Osteoblast (primary cell): ENCODE measurements at regions not wholly inside any gene's neighbourhood (a gene's known extent, or its start where the extent isn't known, plus 50 kb on each side); places are given as distances from the start of the nearest gene placed in this dataset.
"Not testable (repeated sequence)": the region's sequence is repeated elsewhere in the genome, so short reads cannot be mapped to it uniquely, and the experiment has no call there.

Experiments
- DNase-seq: peaks from one replicate; pipeline ENCODE4 v3.0.0; 2011; ENCODE audit warnings: low spot score, mixed read lengths; ENCODE audit not compliant: insufficient read length; ENCODE audit errors: missing footprints
- H2AFZ ChIP-seq: 2 replicates; pipeline ENCODE4 v1.6.0; 2011; ENCODE audit warnings: mild to moderate bottlenecking, low read length
- H3K27ac ChIP-seq: 2 replicates; pipeline ENCODE4 v1.5.1; 2011; ENCODE audit warnings: mild to moderate bottlenecking, low read depth, low read length, moderate library complexity
- H3K27me3 ChIP-seq: 2 replicates; pipeline ENCODE4 v1.6.0; 2012; ENCODE audit warnings: mild to moderate bottlenecking, control low read depth, inconsistent platforms, low read length, moderate library complexity; ENCODE audit not compliant: insufficient read depth
- H3K36me3 ChIP-seq: 2 replicates; pipeline ENCODE4 v1.5.1; 2011; ENCODE audit warnings: mild to moderate bottlenecking, low read length, control low read depth, moderate library complexity; ENCODE audit not compliant: insufficient read depth
- H3K4me1 ChIP-seq: 2 replicates; pipeline ENCODE4 v1.5.1; 2011; ENCODE audit warnings: mild to moderate bottlenecking, low read length, control low read depth, moderate library complexity; ENCODE audit not compliant: insufficient read depth
- H3K4me2 ChIP-seq: 2 replicates; pipeline ENCODE4 v1.6.0; 2011; ENCODE audit warnings: mild to moderate bottlenecking, low read length; ENCODE audit not compliant: insufficient read depth
- H3K4me3 ChIP-seq: fragments of 200-600 bp; sonication (generic); 3 replicates; pipeline ENCODE4 v1.5.1; 2012; ENCODE audit warnings: mild to moderate bottlenecking, low read length, inconsistent platforms; ENCODE audit not compliant: insufficient read depth
- H3K79me2 ChIP-seq: 2 replicates; pipeline ENCODE4 v1.6.0; 2012; ENCODE audit warnings: mild to moderate bottlenecking, low read length, control low read depth, inconsistent platforms; ENCODE audit not compliant: insufficient read depth
- H3K9me3 ChIP-seq: 2 replicates; pipeline ENCODE4 v1.5.1; 2011; ENCODE audit warnings: low read depth, low read length, control low read depth
- H4K20me1 ChIP-seq: 2 replicates; pipeline ENCODE4 v1.6.0; 2012; ENCODE audit warnings: mild to moderate bottlenecking, low read length, control low read depth; ENCODE audit not compliant: insufficient read depth
- CTCF ChIP-seq: IDR thresholded peaks from 2 replicates; pipeline ENCODE4 v1.5.1; 2011; ENCODE audit warnings: mild to moderate bottlenecking, low read depth, low read length, moderate library complexity; ENCODE audit errors: extremely low read depth

- Histone ChIP-seq H4K20me1 (no peaks in the 10 kb centered on the region), H2AFZ (no peak overlapping the region), H3K36me3 (no peaks in the 10 kb centered on the region), H3K4me2 (no peak overlapping the region), H3K4me3 (no peak overlapping the region), H3K27ac (no peak overlapping the region), H3K79me2 (no peaks in the 10 kb centered on the region), H3K27me3 (no peaks in the 10 kb centered on the region), H3K4me1 (no peaks in the 10 kb centered on the region), H3K9me3 (no peaks in the 10 kb centered on the region)
- no peak for TF ChIP-seq CTCF
- no peak for DNase-seq
These were observed 174.0 kb upstream of the FOXD4L5 start for GRCh38 chr9:65458992-65459391.

- Histone ChIP-seq H3K36me3 (no peaks in the 10 kb centered on the region), H3K4me1 (no peaks in the 10 kb centered on the region), H3K4me3 (no peak overlapping the region), H3K9me3 (no peaks in the 10 kb centered on the region), H3K79me2 (no peaks in the 10 kb centered on the region), H2AFZ (no peak overlapping the region), H3K27me3 (no peaks in the 10 kb centered on the region), H4K20me1 (no peaks in the 10 kb centered on the region), H3K27ac (no peak overlapping the region), H3K4me2 (no peak overlapping the region)
- peak; percentile 49 for DNase-seq
- TF ChIP-seq CTCF = no peak
These were observed 173.5 kb upstream of the FOXD4L5 start for GRCh38 chr9:65458465-65458864.

- H3K9me3 ChIP-seq, H3K27me3 ChIP-seq, H3K36me3 ChIP-seq, DNase-seq, H2AFZ ChIP-seq, H3K4me1 ChIP-seq, H4K20me1 ChIP-seq, H3K79me2 ChIP-seq, H3K4me2 ChIP-seq, H3K4me3 ChIP-seq, H3K27ac ChIP-seq: not testable (repeated sequence)
These were observed 172.0 kb upstream of the FOXD4L5 start for GRCh38 chr9:65456991-65457390.

GRCh38 chr9:65455751-65456647 lies 171.0 kb upstream of the FOXD4L5 start:
- H3K27ac ChIP-seq, H3K79me2 ChIP-seq, H2AFZ ChIP-seq, H3K36me3 ChIP-seq, H3K4me1 ChIP-seq, H3K4me2 ChIP-seq, H3K27me3 ChIP-seq, H3K4me3 ChIP-seq, H4K20me1 ChIP-seq, H3K9me3 ChIP-seq: not testable (repeated sequence)
- peak; percentile 46 for DNase-seq

GRCh38 chr9:65455136-65455535 lies 170.1 kb upstream of the FOXD4L5 start:
- not testable (repeated sequence) for H3K27ac ChIP-seq, H3K9me3 ChIP-seq, H3K36me3 ChIP-seq, H3K4me1 ChIP-seq, H3K4me2 ChIP-seq, H4K20me1 ChIP-seq, H3K4me3 ChIP-seq, DNase-seq, H3K27me3 ChIP-seq, H3K79me2 ChIP-seq, H2AFZ ChIP-seq

- not testable (repeated sequence) for H3K27me3 ChIP-seq, H3K4me3 ChIP-seq, H2AFZ ChIP-seq, H3K4me1 ChIP-seq, H3K36me3 ChIP-seq, H3K27ac ChIP-seq, H3K9me3 ChIP-seq, DNase-seq, H4K20me1 ChIP-seq, H3K4me2 ChIP-seq, H3K79me2 ChIP-seq
These were observed 169.7 kb upstream of the FOXD4L5 start for GRCh38 chr9:65454666-65455065.

GRCh38 chr9:65454034-65454433 lies 169.0 kb upstream of the FOXD4L5 start:
- H3K36me3 ChIP-seq, H3K27me3 ChIP-seq, H3K79me2 ChIP-seq, H3K9me3 ChIP-seq, DNase-seq, H2AFZ ChIP-seq, H3K4me1 ChIP-seq, H3K27ac ChIP-seq, H3K4me2 ChIP-seq, H3K4me3 ChIP-seq, H4K20me1 ChIP-seq: not testable (repeated sequence)
